Forelimb muscle (tissue), 1 donor: ENCODE measurements at regions not wholly inside any gene's neighbourhood (a gene's known extent, or its start where the extent isn't known, plus 50 kb on each side); places are given as distances from the start of the nearest gene placed in this dataset.
A peak's percentile ranks its signal among the peaks of the same experiment; 100 is the strongest.

Experiments
- DNase-seq: peaks from one replicate; pipeline ENCODE4 v3.0.0-alpha.2; 2013; ENCODE audit warnings: low read depth

DNA sequence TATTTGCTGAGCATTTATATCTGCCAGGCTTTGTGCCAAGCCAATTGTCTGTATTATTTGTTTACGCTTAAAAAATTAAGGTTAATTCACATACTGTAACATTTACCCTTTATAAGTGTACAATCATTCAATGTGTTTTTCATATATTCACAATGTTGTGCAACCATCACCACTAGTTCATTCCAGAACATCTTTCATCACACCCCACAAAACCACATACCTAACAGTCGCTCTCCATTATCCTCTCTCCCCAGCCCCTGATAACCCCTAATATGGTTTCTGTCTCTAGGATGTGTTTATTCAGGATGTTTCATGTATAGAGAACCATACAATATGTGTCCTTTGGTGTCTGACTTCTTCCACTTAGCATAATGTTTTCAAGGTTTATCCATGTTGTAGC, 234.1 kb downstream of the INSIG2 start:
- no peak for DNase-seq

DNA sequence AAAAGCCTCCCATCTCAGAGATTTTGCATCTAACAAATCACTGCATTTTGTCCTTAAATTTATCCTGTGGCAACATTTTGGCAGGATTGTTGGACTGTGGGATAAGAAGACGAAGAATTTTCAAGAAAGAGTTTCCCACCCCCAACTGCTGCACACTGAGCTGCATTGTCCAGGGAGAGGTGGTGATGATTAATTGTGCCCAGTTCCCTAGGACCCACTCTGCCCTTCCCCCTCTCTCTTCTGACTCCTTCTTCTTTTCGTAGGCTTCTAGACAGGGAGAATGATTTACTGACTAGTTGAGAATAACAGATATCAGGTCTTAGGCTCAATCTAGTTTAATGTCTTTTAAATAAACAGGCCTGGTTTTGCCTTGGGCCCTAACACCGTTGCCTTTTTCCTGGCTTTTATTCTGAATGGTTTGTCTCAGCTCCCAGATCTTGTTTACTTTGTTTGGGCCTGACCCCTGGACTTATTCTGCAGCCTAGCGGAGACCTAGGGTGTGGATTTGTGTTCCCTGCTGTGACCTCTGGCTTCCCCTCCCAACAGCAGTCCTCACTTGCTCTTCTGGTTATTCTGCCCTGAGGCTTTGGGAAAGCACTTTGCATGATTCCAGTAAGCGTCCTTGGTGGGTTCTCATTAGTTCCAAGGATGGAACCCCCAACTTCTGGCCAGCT, 233.3 kb downstream of the INSIG2 start:
- DNase-seq = no peak

DNA sequence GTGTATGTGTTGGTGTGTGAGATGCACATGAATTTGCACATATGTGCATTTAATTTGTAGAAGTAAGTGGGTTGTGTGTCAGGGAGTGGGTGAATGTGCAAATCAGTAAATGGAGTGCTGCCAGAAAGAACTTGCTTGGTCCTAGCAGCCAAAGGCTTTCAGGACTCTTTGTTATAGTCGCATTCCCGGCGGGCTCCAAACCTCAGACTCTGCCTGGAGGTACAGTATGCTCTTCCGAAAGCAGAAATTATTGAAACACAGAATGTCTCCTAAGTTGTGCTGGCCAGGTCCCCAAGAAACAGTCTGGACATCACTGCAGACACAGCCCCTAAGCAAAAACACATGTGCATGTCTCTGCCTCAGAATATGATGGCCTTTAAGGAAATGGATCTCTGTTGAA, 232.4 kb downstream of the INSIG2 start:
- DNase-seq = peak; percentile 47

DNA sequence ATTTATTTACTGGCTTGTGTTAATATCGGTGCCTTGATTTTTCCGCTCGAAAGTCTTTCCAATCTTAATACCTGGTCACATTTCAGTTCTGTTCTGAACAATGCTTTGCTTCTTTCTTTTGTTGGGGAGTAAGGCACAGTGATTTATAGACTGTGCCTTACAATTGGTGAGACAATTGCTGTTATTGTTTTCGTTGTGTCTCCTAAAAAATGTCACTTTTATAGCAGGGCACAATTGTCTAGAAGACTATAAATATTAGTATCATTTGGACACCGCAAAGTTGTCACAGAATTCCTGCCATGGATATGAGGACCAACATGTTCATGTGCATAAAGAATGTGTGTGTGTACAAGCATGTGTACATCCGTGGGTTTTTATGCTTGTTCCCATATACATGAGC, 231.9 kb downstream of the INSIG2 start:
- no peak for DNase-seq

GRCh38 chr2:118319271-118319684, 231.0 kb downstream of the INSIG2 start:
- DNase-seq = no peak

- no peak for DNase-seq
Observed at GRCh38 chr2:118315606-118316005, 227.3 kb downstream of the INSIG2 start.

- no peak for DNase-seq
Observed at GRCh38 chr2:118312969-118313756, 224.9 kb downstream of the INSIG2 start.

- no peak for DNase-seq
Observed at GRCh38 chr2:118310681-118311429, 222.6 kb downstream of the INSIG2 start.

- peak; percentile 44 for DNase-seq
Observed at GRCh38 chr2:118309946-118310680, 221.8 kb downstream of the INSIG2 start.

DNA sequence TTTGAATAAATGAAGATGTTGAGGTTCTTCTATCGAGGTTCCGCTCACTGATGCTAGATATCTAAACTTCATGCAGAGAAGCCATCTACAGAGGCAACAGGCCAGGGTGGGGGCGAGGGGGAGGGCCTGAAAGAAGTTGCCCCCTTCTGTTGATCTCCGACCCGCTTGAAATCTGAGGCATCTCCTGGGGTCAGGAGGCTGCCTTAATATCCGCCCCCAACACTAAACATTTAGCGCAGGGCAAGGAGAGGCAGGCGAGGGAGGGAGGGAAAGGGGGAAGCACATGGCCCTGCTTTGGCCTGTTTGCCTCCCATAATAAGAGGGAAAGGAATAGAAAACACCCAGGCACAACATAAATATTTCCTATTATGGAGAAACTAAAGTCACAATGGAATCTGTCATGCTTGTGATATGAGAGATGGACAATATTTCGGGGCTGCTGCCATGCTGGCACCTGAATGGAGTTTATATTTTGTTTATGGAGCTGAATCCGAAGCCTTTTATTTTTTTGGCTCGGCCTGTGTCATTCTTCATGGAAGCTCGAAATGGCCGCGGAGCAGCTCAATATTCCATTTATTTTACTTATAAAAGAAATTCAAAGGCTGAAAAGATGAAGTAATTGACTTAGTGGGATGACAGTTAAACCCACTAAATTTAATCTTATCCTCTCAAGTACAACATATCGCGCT, 221.1 kb downstream of the INSIG2 start:
- DNase-seq = no peak

DNA sequence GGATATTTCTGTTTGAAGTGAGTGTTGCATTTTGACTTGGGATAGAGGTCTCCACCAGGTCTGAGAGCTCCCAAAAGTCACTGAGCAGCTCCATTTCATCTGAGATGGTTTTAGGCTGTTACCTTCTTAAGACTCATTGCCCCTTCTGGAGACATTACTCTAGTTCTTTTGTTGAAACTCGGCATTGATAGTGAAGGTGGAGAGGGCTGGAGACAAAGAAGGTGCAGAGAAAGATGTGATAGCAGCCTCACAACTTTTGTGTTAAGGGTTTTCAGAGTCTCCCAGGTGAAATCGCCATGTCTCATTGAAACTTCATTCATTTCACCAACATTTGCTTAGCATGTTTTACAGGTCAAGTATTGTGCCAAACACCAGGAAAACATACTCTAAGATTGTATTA, 219.6 kb downstream of the INSIG2 start:
- no peak for DNase-seq

GRCh38 chr2:118301248-118301647, 213.0 kb downstream of the INSIG2 start:
- no peak for DNase-seq

DNA sequence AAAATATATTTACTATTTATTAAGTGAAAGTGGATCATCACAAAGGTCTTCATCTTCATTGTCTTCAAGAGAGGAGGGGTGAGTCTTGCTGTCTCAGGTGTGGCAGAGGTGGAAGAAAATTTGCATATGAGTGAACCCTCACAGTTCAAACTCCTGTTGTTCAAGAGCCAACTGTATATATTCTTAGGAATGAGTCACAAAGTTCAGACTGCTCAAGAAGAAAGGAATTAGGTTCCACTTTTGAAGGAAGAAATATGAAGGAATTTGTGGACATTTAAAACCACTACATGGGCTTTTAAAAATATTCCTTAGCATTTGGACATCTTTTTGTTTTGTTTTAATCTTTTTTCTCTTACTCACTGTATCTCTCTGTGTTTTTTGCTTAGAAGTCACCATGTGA, 212.6 kb downstream of the INSIG2 start:
- no peak for DNase-seq

DNA sequence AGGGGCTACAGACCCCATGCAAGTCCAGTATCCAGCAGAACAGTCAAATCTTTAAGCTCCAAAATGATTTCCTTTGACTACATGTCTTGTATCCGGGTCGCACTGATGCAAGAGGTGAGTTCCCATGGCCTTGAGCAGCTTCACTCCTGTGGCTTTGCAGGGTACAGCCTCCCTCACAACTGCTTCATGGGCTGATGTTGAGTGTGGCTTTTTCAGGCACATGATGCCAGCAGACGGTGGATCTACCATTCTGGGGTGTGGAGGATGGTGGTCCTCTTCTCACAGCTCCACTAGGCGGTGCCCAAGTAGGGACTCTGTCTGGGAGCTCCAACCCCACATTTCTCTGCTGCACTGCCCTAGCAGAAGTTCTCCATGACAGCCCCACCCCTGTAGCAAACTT, 208.4 kb downstream of the INSIG2 start:
- DNase-seq = no peak

DNA sequence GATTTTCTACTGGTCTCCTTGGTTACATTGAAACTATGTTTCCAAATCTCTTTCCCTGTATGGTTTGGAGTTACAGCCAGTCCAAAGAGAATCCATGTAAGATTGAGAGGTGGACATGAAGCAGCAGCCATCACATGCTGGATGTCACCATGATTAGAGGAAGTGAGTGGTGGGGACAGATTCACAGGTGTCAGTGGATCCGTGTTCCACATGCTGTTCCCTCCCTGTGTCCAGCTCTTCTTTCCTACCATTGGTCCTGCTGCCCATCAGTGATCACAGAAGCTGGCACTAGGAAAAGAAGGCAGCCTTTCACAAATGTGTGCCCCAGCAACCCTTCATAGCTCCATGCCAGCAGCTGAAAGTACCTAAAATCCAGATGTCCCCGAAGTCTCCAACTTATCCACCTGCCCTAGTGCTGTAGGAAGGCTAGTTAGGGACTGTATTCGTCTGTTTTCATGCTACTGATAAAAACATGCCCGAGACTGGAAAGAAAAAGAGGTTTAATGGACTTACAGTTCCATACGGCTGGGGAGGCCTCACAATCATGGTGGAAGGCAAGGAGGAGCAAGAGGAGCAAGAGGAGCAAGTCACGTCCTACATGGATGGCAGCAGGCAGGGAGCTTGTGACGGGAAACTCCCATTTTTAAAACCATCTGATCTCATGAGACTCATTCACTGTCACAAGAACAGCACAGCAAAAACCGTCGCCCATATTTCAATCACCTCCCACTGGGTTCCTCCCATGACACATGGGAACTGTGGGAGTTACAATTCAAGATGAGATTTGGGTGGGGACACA, 207.5 kb downstream of the INSIG2 start:
- DNase-seq = no peak

DNA sequence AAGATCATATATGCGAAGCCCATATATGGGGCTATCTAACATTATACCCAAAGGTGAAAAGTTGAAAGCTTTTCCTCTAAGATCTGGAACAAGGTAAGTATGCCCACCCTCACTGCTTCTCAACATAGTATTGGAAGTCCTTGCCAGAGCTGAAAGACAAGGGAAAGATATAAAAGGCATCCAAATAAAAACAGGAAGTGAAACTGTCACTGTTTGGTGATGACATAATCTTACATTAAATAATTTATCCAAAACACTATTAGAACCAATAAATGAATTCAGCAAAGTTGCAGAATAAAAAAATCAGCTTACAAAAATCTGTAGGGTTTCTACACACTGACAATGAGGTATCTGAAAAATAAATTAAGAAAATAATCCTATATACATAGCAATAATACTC, 205.8 kb downstream of the INSIG2 start:
- no peak for DNase-seq

- no peak for DNase-seq
Observed at GRCh38 chr2:118292991-118293390, 204.7 kb downstream of the INSIG2 start.

DNA sequence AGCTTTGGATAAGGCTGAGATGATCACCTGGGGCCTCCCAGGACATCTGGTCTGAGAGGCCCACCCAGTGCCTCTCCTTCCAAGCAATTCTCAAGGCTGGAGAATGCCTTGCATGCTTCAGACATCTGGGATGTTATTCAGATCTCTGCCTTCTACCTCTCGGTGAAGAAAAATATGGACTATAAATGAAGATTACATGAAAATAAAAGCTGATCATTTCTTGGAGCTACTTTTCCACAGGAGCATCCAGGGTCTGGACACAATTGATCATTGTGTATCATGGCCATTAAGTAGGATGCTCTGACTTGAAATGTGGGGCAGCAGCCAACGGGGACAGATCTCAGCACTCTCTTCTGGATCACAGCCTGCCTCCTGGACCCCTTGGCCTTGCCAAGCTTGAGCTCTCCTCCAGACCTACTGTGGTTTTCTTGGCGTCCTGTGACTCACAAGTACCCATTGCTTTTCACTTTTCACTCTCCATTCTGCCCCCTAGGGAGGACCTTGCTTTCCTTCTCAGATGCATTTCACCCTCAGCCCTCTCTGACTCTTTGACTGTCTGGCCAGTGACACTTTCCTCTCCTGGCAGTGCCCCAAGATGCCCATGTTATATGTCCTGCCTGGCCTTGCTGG, 203.1 kb downstream of the INSIG2 start:
- no peak for DNase-seq

DNA sequence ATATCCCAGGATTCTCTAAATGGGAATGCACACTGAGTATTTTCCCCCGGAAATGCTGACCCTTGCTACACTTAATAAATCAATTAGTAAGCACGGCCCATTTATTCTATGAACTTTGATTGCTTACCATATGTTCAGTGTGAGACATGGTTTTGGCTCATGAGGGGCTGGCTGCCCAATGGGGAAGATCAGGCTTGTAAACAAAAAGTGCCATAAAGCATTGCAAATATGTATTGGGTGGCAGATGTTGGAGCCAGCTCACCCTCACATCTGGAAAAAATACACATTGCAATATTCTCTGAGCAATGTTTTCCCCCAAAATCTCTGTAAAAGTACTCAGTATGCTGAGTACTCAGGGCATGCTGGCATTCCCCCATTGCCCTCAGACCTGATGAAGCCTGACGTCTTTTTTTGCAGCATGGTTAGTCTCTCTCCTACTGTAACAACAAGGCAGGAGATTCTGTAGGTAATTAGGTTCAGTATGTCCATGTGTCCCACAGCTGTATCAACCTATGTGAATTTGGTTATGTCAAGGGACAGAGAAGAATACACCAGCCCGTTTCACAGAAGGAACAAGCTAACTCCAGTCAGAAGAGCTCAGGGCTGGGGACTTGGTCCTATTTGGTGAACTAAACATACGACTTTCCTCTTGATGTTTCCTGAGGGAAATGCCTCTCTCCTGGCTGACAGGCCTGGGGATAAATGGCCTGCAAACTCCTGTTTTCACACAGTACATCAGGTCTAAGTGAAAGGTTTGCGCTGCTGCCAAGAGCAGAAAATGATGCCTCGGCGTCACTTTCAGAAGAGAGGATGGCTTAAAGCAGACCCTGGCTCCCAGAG, 202.4 kb downstream of the INSIG2 start:
- no peak for DNase-seq
